Vagina (tissue), 2 donors: ENCODE measurements at regions not wholly inside any gene's neighbourhood (a gene's known extent, or its start where the extent isn't known, plus 50 kb on each side); places are given as distances from the start of the nearest gene placed in this dataset.

ENCODE experiments used
- DNase-seq, 2 donors: peaks; one replicate each; pipeline ENCODE4 v3.0.0-alpha.2; 2017; ENCODE audit errors: extremely low spot score in 2 of 2
- H3K27ac ChIP-seq: fragments of 200-600 bp; sonication (generic); one replicate; pipeline ENCODE4 v1.5.1; 2019
- H3K27me3 ChIP-seq: fragments of 200-600 bp; sonication (generic); one replicate; pipeline ENCODE4 v1.5.1; 2019
- H3K36me3 ChIP-seq, 2 donors: fragments of 200-600 bp; sonication (generic); one replicate each; pipeline ENCODE4 v1.5.1; 2017 to 2019
- H3K4me1 ChIP-seq: fragments of 200-600 bp; sonication (generic); one replicate; pipeline ENCODE4 v1.5.1; 2019
- H3K4me3 ChIP-seq, 2 donors: fragments of 200-600 bp; sonication (generic); 1 replicate in 1 of 2; 2 replicates in 1 of 2; pipeline ENCODE4 v1.5.1; 2016 to 2019
- H3K9me3 ChIP-seq: fragments of 200-600 bp; sonication (generic); one replicate; pipeline ENCODE4 v1.5.1; 2019
- POLR2A ChIP-seq, 2 donors: fragments of 450-650 bp; IDR thresholded peaks; one replicate each; pipeline ENCODE4 v1.6.1; 2017; ENCODE audit warnings: antibody characterized with exemption in 2 of 2, mild to moderate bottlenecking in 2 of 2, moderate library complexity in 2 of 2
- POLR2AphosphoS5 ChIP-seq, 2 donors: sonication (generic); formaldehyde crosslinking; IDR thresholded peaks; one replicate each; pipeline ENCODE4 v1.9.0; 2017; ENCODE audit warnings: antibody characterized with exemption in 2 of 2, mild to moderate bottlenecking in 2 of 2, low read depth in 1 of 2; ENCODE audit not compliant: insufficient read depth in 1 of 2
- intact Hi-C: fragments of 100-400 bp; cut with DNase I; formaldehyde crosslinking; loops from one replicate; pipeline ENCODE4 v1.15.1; 2023
- TF ChIP-seq, protein P1 (sequence below), 3 experiments: fragments of 450-650 bp in 2 of 3; fragments of 200-600 bp in 1 of 3; sonication (generic) in 1 of 3; IDR thresholded peaks; one replicate each; pipeline ENCODE4 v1.5.1; 2017 to 2019; ENCODE audit warnings: antibody characterized with exemption in 3 of 3, mild to moderate bottlenecking in 2 of 3, moderate library complexity in 2 of 3

GRCh38 chr3:193021506-193022010 lies 103.9 kb upstream of the MB21D2 start:
- H3K27me3 ChIP-seq, result no peaks in the 10 kb centered on the region
- TF ChIP-seq POLR2A (IDR thresholded peaks at IDR 0.05), result no peak
- no peak for TF ChIP-seq POLR2AphosphoS5 (IDR thresholded peaks at IDR 0.05; ENCODE audit: insufficient read depth in 1 of 2, low read depth in 1 of 2)
- TF ChIP-seq, protein P1, sequence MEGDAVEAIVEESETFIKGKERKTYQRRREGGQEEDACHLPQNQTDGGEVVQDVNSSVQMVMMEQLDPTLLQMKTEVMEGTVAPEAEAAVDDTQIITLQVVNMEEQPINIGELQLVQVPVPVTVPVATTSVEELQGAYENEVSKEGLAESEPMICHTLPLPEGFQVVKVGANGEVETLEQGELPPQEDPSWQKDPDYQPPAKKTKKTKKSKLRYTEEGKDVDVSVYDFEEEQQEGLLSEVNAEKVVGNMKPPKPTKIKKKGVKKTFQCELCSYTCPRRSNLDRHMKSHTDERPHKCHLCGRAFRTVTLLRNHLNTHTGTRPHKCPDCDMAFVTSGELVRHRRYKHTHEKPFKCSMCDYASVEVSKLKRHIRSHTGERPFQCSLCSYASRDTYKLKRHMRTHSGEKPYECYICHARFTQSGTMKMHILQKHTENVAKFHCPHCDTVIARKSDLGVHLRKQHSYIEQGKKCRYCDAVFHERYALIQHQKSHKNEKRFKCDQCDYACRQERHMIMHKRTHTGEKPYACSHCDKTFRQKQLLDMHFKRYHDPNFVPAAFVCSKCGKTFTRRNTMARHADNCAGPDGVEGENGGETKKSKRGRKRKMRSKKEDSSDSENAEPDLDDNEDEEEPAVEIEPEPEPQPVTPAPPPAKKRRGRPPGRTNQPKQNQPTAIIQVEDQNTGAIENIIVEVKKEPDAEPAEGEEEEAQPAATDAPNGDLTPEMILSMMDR (IDR thresholded peaks at IDR 0.05), result no peak
- H3K4me1 ChIP-seq, result peaks cover under 1% of the 10 kb centered on the region
- no peaks in the 10 kb centered on the region for H3K36me3 ChIP-seq
- H3K4me3 ChIP-seq, result no peak overlapping the region
- no peaks in the 10 kb centered on the region for H3K9me3 ChIP-seq
- intact Hi-C loops, result no loop called here
- no peak overlapping the region for H3K27ac ChIP-seq
- no peak for DNase-seq

DNA sequence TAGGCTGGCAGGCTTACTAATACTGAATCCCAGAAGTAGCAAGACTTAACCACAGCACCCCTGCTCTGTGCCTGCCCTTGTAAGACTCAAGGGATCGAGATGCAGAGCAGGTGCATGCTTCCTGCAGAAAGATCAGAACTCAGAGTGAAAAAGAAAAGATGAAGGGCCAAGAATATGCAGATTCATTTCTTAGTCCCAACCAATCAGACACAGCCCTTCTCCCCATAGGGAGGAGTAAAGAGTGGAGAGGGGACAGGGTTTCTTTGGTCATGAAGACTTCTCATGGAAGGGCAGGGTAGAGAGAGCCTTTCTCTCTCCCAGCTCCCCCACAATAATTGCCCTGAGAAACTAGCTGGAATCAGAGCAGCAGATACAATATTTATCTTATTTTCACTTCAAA lies 105.6 kb upstream of the MB21D2 start:
- Histone ChIP-seq H3K4me1 (no peaks in the 10 kb centered on the region), H3K36me3 (no peaks in the 10 kb centered on the region), H3K27me3 (no peaks in the 10 kb centered on the region), H3K4me3 (no peak overlapping the region), H3K9me3 (no peaks in the 10 kb centered on the region), H3K27ac (no peak overlapping the region)
- intact Hi-C loops, result no loop called here
- no peak for DNase-seq
- TF ChIP-seq, protein P1 (IDR thresholded peaks at IDR 0.05), result no peak
- TF ChIP-seq POLR2A (IDR thresholded peaks at IDR 0.05) (no peak), POLR2AphosphoS5 (IDR thresholded peaks at IDR 0.05; ENCODE audit: insufficient read depth in 1 of 2, low read depth in 1 of 2) (no peak)

DNA sequence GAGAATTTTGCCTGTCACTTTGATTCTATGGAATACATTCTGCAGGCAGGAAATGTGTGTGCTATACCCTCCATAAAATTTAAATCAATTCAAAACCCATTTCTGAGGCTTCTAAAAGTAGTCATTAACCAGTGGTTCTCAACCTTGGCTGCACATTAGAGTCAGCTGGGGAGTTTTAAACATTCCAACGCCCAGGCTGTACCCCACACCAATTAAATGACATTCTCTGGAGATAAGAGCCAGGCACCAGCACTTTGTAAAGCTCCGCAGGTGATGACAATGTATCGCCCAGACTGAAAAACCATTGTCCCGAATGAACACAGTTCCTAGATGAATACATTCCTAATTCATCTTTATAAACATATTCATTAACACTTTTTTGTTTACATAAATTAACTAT lies 110.6 kb upstream of the MB21D2 start:
- no peak for TF ChIP-seq POLR2AphosphoS5 (IDR thresholded peaks at IDR 0.05; ENCODE audit: insufficient read depth in 1 of 2, low read depth in 1 of 2)
- TF ChIP-seq, protein P1 (IDR thresholded peaks at IDR 0.05), result no peak
- no peak for TF ChIP-seq POLR2A (IDR thresholded peaks at IDR 0.05)
- Histone ChIP-seq H3K27me3 (no peaks in the 10 kb centered on the region), H3K4me3 (no peak overlapping the region), H3K36me3 (no peaks in the 10 kb centered on the region), H3K27ac (no peak overlapping the region), H3K4me1 (no peaks in the 10 kb centered on the region), H3K9me3 (no peaks in the 10 kb centered on the region)
- intact Hi-C loops, result no loop called here
- DNase-seq, result no peak

- TF ChIP-seq POLR2A (IDR thresholded peaks at IDR 0.05) (no peak), POLR2AphosphoS5 (IDR thresholded peaks at IDR 0.05; ENCODE audit: insufficient read depth in 1 of 2, low read depth in 1 of 2) (no peak)
- TF ChIP-seq, protein P1 (IDR thresholded peaks at IDR 0.05), result no peak
- Histone ChIP-seq H3K36me3 (no peaks in the 10 kb centered on the region), H3K27ac (no peak overlapping the region), H3K4me1 (no peaks in the 10 kb centered on the region), H3K9me3 (no peaks in the 10 kb centered on the region), H3K4me3 (no peak overlapping the region), H3K27me3 (no peaks in the 10 kb centered on the region)
- intact Hi-C loops, result no loop called here
- DNase-seq, result no peak
These were observed 112.1 kb upstream of the MB21D2 start for GRCh38 chr3:193029800-193030199.

DNA sequence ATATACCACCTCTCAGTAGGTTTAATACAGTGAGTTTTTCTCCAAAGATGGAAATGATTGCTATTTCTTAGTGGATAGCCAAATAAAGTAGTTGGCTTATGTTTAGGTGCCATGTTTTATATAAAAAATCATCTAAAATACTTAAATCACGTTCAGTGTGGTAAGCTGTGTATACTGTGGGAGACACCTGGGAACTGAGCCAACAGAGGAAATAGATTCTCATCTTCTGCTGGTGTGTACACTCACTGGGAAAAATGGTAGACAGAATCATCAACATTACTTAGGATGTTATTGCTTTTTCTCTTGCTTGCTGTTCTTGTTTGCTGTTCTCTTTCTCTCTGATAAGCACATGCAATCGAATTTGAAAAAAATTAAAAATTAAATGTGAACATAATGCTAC lies 112.6 kb upstream of the MB21D2 start:
- Histone ChIP-seq H3K4me1 (no peaks in the 10 kb centered on the region), H3K27me3 (no peaks in the 10 kb centered on the region), H3K9me3 (no peaks in the 10 kb centered on the region), H3K27ac (no peak overlapping the region), H3K4me3 (no peak overlapping the region), H3K36me3 (no peaks in the 10 kb centered on the region)
- intact Hi-C loops, result no loop called here
- TF ChIP-seq POLR2A (IDR thresholded peaks at IDR 0.05), result no peak
- TF ChIP-seq, protein P1 (IDR thresholded peaks at IDR 0.05), result no peak
- DNase-seq, result no peak
